Dermis blood vessel endothelial cell (primary cell): ENCODE measurements at regions not wholly inside any gene's neighbourhood (a gene's known extent, or its start where the extent isn't known, plus 50 kb on each side); places are given as distances from the start of the nearest gene placed in this dataset.
"Not testable (repeated sequence)": the region's sequence is repeated elsewhere in the genome, so short reads cannot be mapped to it uniquely, and the experiment has no call there.

Experiments
- DNase-seq: peaks from one replicate; pipeline ENCODE4 v3.0.0; 2010

- peak; percentile 69 for DNase-seq
Measured at GRCh38 chrX:69060631-69061408, 104.4 kb downstream of the PJA1 start.

- no peak for DNase-seq
Measured at GRCh38 chrX:69055193-69055592, 110.1 kb downstream of the PJA1 start.

GRCh38 chrX:69054497-69054896 lies 110.8 kb downstream of the PJA1 start:
- not testable (repeated sequence) for DNase-seq

- no peak for DNase-seq
Measured at GRCh38 chrX:69051901-69052300, 113.4 kb downstream of the PJA1 start.

GRCh38 chrX:69050051-69050765 lies 115.0 kb downstream of the PJA1 start:
- DNase-seq: no peak

- no peak for DNase-seq
Measured at GRCh38 chrX:69046996-69047490, 118.2 kb downstream of the PJA1 start.

- no peak for DNase-seq
Measured at GRCh38 chrX:69045616-69046345, 119.5 kb downstream of the PJA1 start.

- DNase-seq: no peak
Measured at GRCh38 chrX:69038816-69039215, 126.4 kb downstream of the PJA1 start.

- DNase-seq: no peak
Measured at GRCh38 chrX:69038188-69038587, 127.1 kb downstream of the PJA1 start.

- no peak for DNase-seq
Measured at GRCh38 chrX:69037786-69038185, 127.5 kb downstream of the PJA1 start.

- DNase-seq: no peak
Measured at GRCh38 chrX:69036674-69037573, 128.3 kb downstream of the PJA1 start.

GRCh38 chrX:69034451-69034850 lies 130.8 kb downstream of the PJA1 start:
- DNase-seq: no peak

GRCh38 chrX:69033936-69034335 lies 131.3 kb downstream of the PJA1 start:
- no peak for DNase-seq

- DNase-seq: no peak
Measured at GRCh38 chrX:69032601-69033000, 132.7 kb downstream of the PJA1 start.

- DNase-seq: peak; percentile 28
Measured at GRCh38 chrX:69031971-69032391, 133.3 kb downstream of the PJA1 start.

- peak; percentile 48 for DNase-seq
Measured at GRCh38 chrX:69031181-69031580, 134.1 kb downstream of the PJA1 start.

GRCh38 chrX:69029771-69030170 lies 135.5 kb downstream of the PJA1 start:
- DNase-seq: no peak

GRCh38 chrX:69028761-69029120 lies 136.5 kb downstream of the PJA1 start:
- no peak for DNase-seq

GRCh38 chrX:69028006-69028760 lies 137.1 kb downstream of the PJA1 start:
- DNase-seq: peak; percentile 85

- peak; percentile 68 for DNase-seq
Measured at GRCh38 chrX:69027181-69028005, 137.9 kb downstream of the PJA1 start.
